BJ (cell line): ENCODE measurements at regions not wholly inside any gene's neighbourhood (a gene's known extent, or its start where the extent isn't known, plus 50 kb on each side); places are given as distances from the start of the nearest gene placed in this dataset.

Source experiments
- CTCF ChIA-PET: fragments of 350-600 bp; formaldehyde crosslinking; extraction: SDS; loops from one replicate; lab custom pipeline; 2021; ENCODE audit warnings: antibody characterized with exemption, inconsistent platforms; lab: Yijun Ruan, JAX
- POLR2A ChIA-PET: fragments of 300-600 bp; sonication (Branson Sonifier 250); formaldehyde crosslinking; extraction: SDS; loops from one replicate; lab custom pipeline; 2021; ENCODE audit warnings: antibody characterized with exemption; lab: Charles Lee
- DNase-seq: peaks from one replicate; pipeline ENCODE4 v3.0.0-alpha.2; 2011; ENCODE audit warnings: low read depth
- H3K27me3 ChIP-seq: 2 replicates; pipeline ENCODE4 v1.6.0; 2011; ENCODE audit warnings: low read length; ENCODE audit not compliant: control insufficient read depth, insufficient read depth
- H3K36me3 ChIP-seq: 2 replicates; pipeline ENCODE4 v1.5.1; 2011; ENCODE audit warnings: low read length; ENCODE audit not compliant: control insufficient read depth, insufficient read depth
- H3K4me3 ChIP-seq: 2 replicates; pipeline ENCODE4 v1.5.1; 2011; ENCODE audit warnings: low read depth, mild to moderate bottlenecking, control low read depth, low read length
- CTCF ChIP-seq: IDR thresholded peaks from 2 replicates; pipeline ENCODE4 v1.5.1; 2011; ENCODE audit warnings: low read depth, mild to moderate bottlenecking, control low read depth, inconsistent platforms, low read length, moderate library complexity; ENCODE audit not compliant: insufficient read depth

GRCh38 chr1:168864266-168864665, 135.3 kb upstream of the DPT start:
- Histone ChIP-seq H3K4me3 (no peak overlapping the region), H3K27me3 (no peaks in the 10 kb centered on the region), H3K36me3 (no peaks in the 10 kb centered on the region)
- no peak for DNase-seq
- TF ChIP-seq CTCF, result no peak
- CTCF ChIA-PET, result no interaction called here
- POLR2A ChIA-PET, result no interaction called here

GRCh38 chr1:168865850-168866620, 137.0 kb upstream of the DPT start:
- Histone ChIP-seq H3K36me3 (no peaks in the 10 kb centered on the region), H3K4me3 (no peak overlapping the region), H3K27me3 (no peaks in the 10 kb centered on the region)
- CTCF ChIA-PET, result no interaction called here
- TF ChIP-seq CTCF, result no peak
- POLR2A ChIA-PET, result no interaction called here
- no peak for DNase-seq

GRCh38 chr1:168867941-168868634, 139.1 kb upstream of the DPT start:
- no peak for TF ChIP-seq CTCF
- ChIA-PET CTCF (no interaction called here), POLR2A (no interaction called here)
- DNase-seq, result no peak
- Histone ChIP-seq H3K27me3 (no peaks in the 10 kb centered on the region), H3K4me3 (no peak overlapping the region), H3K36me3 (no peaks in the 10 kb centered on the region)

GRCh38 chr1:168871531-168871930, 142.5 kb upstream of the DPT start:
- ChIA-PET POLR2A (no interaction called here), CTCF (no interaction called here)
- H3K36me3 ChIP-seq, result no peaks in the 10 kb centered on the region
- no peaks in the 10 kb centered on the region for H3K27me3 ChIP-seq
- no peak for TF ChIP-seq CTCF
- DNase-seq, result no peak
- H3K4me3 ChIP-seq, result no peak overlapping the region

- TF ChIP-seq CTCF, result no peak
- CTCF ChIA-PET, result no interaction called here
- DNase-seq, result no peak
- H3K4me3 ChIP-seq, result no peak overlapping the region
- H3K27me3 ChIP-seq, result no peaks in the 10 kb centered on the region
- no peaks in the 10 kb centered on the region for H3K36me3 ChIP-seq
- POLR2A ChIA-PET, result no interaction called here
These were observed 146.8 kb upstream of the DPT start for GRCh38 chr1:168875831-168876230.
